ENCODE measurements at regions not wholly inside any gene's neighbourhood (a gene's known extent, or its start where the extent isn't known, plus 50 kb on each side); places are given as distances from the start of the nearest gene placed in this dataset.

DNA sequence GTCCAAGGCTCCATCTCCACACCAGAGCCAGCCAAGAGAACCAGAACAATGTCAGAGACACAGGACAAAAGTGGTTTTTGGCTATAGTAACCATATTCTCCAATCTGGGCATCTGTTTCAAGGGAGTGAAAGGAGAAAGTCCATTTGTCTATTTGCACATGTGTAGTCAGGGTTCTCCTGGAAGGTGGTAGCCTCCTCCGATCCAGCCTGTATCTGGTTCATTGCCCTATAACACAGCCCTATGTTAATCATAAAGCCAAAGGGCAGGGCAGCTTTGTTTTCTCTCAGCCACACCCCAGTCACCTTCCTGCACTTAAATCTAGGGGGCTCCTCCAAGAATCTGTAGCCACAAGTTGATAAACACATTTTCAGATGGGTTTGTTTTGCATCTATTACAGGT lies 128.1 kb upstream of the ADPGK start:
- Histone ChIP-seq H3K27me3 (no peaks in the 10 kb centered on the region), H3K27ac (no peak overlapping the region), H3K4me1 (no peaks in the 10 kb centered on the region), H3K9me3 (no peaks in the 10 kb centered on the region), H3K36me3 (no peaks in the 10 kb centered on the region), H3K4me3 (no peak overlapping the region)
- DNase-seq (ENCODE audit: low spot score) = no peak
- TF ChIP-seq, protein P1, sequence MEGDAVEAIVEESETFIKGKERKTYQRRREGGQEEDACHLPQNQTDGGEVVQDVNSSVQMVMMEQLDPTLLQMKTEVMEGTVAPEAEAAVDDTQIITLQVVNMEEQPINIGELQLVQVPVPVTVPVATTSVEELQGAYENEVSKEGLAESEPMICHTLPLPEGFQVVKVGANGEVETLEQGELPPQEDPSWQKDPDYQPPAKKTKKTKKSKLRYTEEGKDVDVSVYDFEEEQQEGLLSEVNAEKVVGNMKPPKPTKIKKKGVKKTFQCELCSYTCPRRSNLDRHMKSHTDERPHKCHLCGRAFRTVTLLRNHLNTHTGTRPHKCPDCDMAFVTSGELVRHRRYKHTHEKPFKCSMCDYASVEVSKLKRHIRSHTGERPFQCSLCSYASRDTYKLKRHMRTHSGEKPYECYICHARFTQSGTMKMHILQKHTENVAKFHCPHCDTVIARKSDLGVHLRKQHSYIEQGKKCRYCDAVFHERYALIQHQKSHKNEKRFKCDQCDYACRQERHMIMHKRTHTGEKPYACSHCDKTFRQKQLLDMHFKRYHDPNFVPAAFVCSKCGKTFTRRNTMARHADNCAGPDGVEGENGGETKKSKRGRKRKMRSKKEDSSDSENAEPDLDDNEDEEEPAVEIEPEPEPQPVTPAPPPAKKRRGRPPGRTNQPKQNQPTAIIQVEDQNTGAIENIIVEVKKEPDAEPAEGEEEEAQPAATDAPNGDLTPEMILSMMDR (IDR thresholded peaks at IDR 0.05) = no peak

DNA sequence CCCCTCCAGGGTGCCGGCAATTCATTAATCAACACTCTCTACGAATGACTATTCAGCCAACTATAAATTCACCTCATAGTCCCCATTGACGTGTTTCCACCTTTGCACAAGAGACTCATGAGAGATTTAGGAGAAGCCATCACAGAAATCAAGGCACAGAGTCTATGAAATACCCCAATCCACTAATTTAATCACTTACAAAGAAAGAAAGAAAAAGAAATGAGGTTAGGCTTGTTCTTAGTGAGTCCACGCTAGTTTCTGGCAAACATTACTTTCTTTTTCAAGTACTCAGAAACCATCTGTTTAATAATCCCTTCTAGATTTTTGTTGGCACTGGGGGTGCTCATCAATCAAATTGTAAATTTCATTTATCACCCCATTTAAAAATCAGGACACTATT lies 125.2 kb upstream of the ADPGK start:
- Histone ChIP-seq H3K4me1 (no peaks in the 10 kb centered on the region), H3K4me3 (no peak overlapping the region), H3K27me3 (no peaks in the 10 kb centered on the region), H3K9me3 (no peaks in the 10 kb centered on the region), H3K36me3 (no peaks in the 10 kb centered on the region), H3K27ac (no peak overlapping the region)
- DNase-seq (ENCODE audit: low spot score) = no peak
- TF ChIP-seq, protein P1 (IDR thresholded peaks at IDR 0.05) = no peak

DNA sequence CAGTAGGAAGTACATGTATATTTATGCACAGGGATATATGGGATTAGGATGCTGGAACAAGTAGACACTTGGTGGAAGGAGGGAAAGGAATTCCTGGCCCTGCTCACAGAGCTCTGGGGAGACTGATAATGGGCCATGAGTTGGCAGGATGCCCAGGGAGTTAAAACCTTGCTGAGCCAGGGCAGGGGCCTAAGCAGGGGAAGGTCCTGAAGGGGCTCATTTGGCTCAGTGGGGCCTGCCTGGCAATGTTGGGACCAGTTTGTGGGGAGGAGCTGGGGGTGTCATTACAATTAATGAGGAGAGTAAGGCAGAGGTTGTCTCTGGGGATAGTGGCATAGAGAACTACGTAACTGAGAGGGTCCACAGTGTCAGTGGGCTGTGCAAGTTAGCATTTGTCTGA lies 124.2 kb upstream of the ADPGK start:
- H3K36me3 ChIP-seq = no peaks in the 10 kb centered on the region
- no peak for DNase-seq (ENCODE audit: low spot score)
- H3K27me3 ChIP-seq = no peaks in the 10 kb centered on the region
- H3K27ac ChIP-seq = no peak overlapping the region
- TF ChIP-seq, protein P1 (IDR thresholded peaks at IDR 0.05) = no peak
- no peak overlapping the region for H3K4me3 ChIP-seq
- no peaks in the 10 kb centered on the region for H3K9me3 ChIP-seq
- H3K4me1 ChIP-seq = peaks cover 0 to 6% of the 10 kb centered on the region in 2 donors

DNA sequence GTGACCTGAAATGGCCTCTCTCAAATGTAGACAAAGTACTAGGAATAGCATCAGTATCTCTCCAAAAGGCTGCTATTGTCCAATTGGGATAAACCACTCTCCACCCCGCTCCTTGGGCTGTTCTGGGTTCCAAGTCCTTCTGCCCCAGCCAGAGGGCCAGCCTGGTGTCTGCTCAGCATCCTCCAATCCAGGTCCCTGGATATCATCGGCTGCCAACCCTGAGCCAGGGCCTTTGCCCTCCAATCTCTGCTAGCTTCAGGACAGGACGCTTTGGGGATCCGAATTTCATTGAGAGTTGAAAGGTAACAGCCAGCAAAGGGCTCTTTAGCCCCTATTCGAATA lies 119.3 kb upstream of the ADPGK start:
- no peaks in the 10 kb centered on the region for H3K36me3 ChIP-seq
- H3K27ac ChIP-seq = peak overlapping the region in 1 of 2 donors; percentile 5
- TF ChIP-seq, protein P1 (IDR thresholded peaks at IDR 0.05) = no peak
- H3K4me1 ChIP-seq = peaks cover 0 to 18% of the 10 kb centered on the region in 2 donors
- no peak overlapping the region for H3K4me3 ChIP-seq
- no peak for DNase-seq (ENCODE audit: low spot score)
- H3K9me3 ChIP-seq = no peaks in the 10 kb centered on the region
- H3K27me3 ChIP-seq = no peaks in the 10 kb centered on the region

DNA sequence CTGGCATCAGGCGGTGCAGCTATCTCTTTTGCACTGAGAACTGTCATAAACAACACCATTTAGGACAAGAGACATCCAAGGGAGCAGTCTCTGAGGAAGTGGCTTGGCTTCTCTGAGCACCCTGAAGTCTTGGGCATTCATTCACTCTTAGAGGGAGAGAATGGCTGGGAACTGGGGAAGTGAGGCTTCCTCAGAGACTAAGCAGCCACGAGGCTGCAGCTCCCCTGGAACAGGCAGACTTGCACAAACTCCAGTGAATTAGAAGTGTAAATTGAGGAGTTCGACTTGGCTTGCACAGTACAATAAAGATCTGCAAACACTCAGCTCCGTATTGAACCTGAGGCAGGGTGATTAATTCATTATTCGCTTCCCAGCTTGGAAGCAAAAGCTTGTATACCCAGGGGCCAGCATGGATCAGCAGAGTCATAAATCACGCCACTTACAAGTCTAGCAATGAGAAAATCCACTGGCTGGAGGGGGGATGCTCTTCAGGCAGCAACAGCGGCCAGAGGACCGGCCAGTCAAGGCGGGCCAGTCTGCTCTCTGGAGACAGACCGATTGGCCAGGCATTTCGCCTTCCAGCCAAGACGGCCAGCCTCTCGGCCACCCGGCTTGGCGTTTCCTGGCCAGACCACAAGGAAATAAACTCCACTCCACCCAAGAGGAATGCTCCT lies 118.8 kb upstream of the ADPGK start:
- no peaks in the 10 kb centered on the region for H3K27me3 ChIP-seq
- H3K4me1 ChIP-seq = peaks cover 0 to 18% of the 10 kb centered on the region in 2 donors
- H3K9me3 ChIP-seq = no peaks in the 10 kb centered on the region
- DNase-seq (ENCODE audit: low spot score) = peak; percentile 77
- peak overlapping the region in 1 of 2 donors; percentile 5 for H3K27ac ChIP-seq
- H3K36me3 ChIP-seq = no peaks in the 10 kb centered on the region
- TF ChIP-seq, protein P1 (IDR thresholded peaks at IDR 0.05) = peak in 1 of 2 donors; percentile 14
- no peak overlapping the region for H3K4me3 ChIP-seq

DNA sequence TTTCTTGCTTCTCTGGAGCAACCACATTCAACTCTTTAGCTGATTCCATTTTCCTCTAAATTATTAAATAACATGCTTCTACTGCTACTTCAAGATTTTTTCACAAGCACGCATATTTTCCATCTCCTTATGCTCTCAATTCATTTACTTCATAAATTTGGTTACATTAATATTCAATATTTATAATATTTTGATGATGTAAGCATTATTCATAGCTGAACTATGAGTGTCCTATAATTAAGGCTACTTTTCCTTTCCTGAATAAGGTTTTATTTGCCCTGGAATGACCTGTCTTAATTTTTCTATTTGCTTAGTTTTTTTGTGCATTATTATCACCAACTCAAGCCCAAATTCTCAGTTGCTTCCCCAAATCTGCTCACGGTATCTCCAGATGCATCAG lies 109.4 kb upstream of the ADPGK start:
- no peaks in the 10 kb centered on the region for H3K4me1 ChIP-seq
- no peak for DNase-seq (ENCODE audit: low spot score)
- TF ChIP-seq, protein P1 (IDR thresholded peaks at IDR 0.05) = no peak

More for the DNA sequence above, 109.4 kb upstream of the ADPGK start:
- Histone ChIP-seq H3K36me3 (no peaks in the 10 kb centered on the region), H3K9me3 (peaks cover 0 to 10% of the 10 kb centered on the region in 2 donors), H3K27ac (no peak overlapping the region), H3K4me3 (no peak overlapping the region), H3K27me3 (no peaks in the 10 kb centered on the region)
